ENCODE measurements at regions not wholly inside any gene's neighbourhood (a gene's known extent, or its start where the extent isn't known, plus 50 kb on each side); places are given as distances from the start of the nearest gene placed in this dataset.

- Histone ChIP-seq H3K9ac (ENCODE audit: insufficient read depth, low read depth, low read length) (no peak overlapping the region), H3K4me3 (replicated peaks in 1 of 3; ENCODE audit: insufficient read depth in 1 of 3, low read depth in 2 of 3, low read length in 3 of 3) (no peak overlapping the region), H3K79me2 (ENCODE audit: insufficient read depth, low read length) (no peaks in the 10 kb centered on the region), H3K9me3 (ENCODE audit: low read length) (no peaks in the 10 kb centered on the region), H4K20me1 (ENCODE audit: insufficient read depth, low read length) (no peaks in the 10 kb centered on the region), H3K4me2 (ENCODE audit: low read depth, low read length) (no peak overlapping the region), H3K27ac (ENCODE audit: extremely low read length, insufficient read depth, low read length) (no peak overlapping the region), H3K27me3 (ENCODE audit: control insufficient read depth in 1 of 2, insufficient read depth in 2 of 2, low read length in 2 of 2) (no peaks in the 10 kb centered on the region), H2AFZ (ENCODE audit: low read length) (no peak overlapping the region), H3K4me1 (ENCODE audit: insufficient read depth, low read length) (no peaks in the 10 kb centered on the region), H3K36me3 (replicated peaks in 1 of 2; ENCODE audit: control insufficient read depth in 1 of 2, insufficient read depth in 2 of 2, low read length in 2 of 2) (no peaks in the 10 kb centered on the region)
- no TSS peak for BruUV-seq (replicated peaks)
- DNase-seq (ENCODE audit: low spot score) (no peak), FAIRE-seq (no peak), ATAC-seq (no peak)
- POLR2A ChIA-PET = no interaction called here
- CTCF ChIA-PET (ENCODE audit: low intra/inter-chr PET ratio, low total read pairs) = no interaction called here
- intact Hi-C loops (cut with micrococcal nuclease; ENCODE audit: unreplicated experiment) = no loop called here
- in situ Hi-C loops (cut with HindIII; ENCODE audit: extremely low pct_ligation_motif_present, low pct_unique_long_range_greater_than_20kb) = no loop called here
- TF ChIP-seq ZNF589 (CRISPR knock-in tag; conservative IDR thresholded peaks at IDR 0.05) (no peak), MTF1 (CRISPR knock-in tag; IDR thresholded peaks at IDR 0.05) (no peak), MAZ (IDR thresholded peaks at IDR 0.05; ENCODE audit: borderline replicate concordance, low read depth, low read length) (no peak), MAZ (CRISPR knock-in tag; IDR thresholded peaks at IDR 0.05; ENCODE audit: low read depth) (no peak), ZNF121 (CRISPR knock-in tag; IDR thresholded peaks at IDR 0.05) (no peak), MTA1 (CRISPR knock-in tag; IDR thresholded peaks at IDR 0.05; ENCODE audit: borderline replicate concordance) (no peak), ZNF549 (CRISPR knock-in tag; IDR thresholded peaks at IDR 0.05) (no peak), ZNF546 (CRISPR knock-in tag; conservative IDR thresholded peaks at IDR 0.05) (no peak)
- TF ChIP-seq, protein P1, sequence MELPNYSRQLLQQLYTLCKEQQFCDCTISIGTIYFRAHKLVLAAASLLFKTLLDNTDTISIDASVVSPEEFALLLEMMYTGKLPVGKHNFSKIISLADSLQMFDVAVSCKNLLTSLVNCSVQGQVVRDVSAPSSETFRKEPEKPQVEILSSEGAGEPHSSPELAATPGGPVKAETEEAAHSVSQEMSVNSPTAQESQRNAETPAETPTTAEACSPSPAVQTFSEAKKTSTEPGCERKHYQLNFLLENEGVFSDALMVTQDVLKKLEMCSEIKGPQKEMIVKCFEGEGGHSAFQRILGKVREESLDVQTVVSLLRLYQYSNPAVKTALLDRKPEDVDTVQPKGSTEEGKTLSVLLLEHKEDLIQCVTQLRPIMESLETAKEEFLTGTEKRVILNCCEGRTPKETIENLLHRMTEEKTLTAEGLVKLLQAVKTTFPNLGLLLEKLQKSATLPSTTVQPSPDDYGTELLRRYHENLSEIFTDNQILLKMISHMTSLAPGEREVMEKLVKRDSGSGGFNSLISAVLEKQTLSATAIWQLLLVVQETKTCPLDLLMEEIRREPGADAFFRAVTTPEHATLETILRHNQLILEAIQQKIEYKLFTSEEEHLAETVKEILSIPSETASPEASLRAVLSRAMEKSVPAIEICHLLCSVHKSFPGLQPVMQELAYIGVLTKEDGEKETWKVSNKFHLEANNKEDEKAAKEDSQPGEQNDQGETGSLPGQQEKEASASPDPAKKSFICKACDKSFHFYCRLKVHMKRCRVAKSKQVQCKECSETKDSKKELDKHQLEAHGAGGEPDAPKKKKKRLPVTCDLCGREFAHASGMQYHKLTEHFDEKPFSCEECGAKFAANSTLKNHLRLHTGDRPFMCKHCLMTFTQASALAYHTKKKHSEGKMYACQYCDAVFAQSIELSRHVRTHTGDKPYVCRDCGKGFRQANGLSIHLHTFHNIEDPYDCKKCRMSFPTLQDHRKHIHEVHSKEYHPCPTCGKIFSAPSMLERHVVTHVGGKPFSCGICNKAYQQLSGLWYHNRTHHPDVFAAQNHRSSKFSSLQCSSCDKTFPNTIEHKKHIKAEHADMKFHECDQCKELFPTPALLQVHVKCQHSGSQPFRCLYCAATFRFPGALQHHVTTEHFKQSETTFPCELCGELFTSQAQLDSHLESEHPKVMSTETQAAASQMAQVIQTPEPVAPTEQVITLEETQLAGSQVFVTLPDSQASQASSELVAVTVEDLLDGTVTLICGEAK (IDR thresholded peaks at IDR 0.05) = no peak
- TF ChIP-seq, protein P1 (CRISPR knock-in tag; IDR thresholded peaks at IDR 0.05) = no peak
Observed at GRCh38 chr13:59303433-59303832, 860.3 kb downstream of the DIAPH3 start.

Data from HepG2 (cell line).